Fibroblast of lung (primary cell): ENCODE measurements at regions not wholly inside any gene's neighbourhood (a gene's known extent, or its start where the extent isn't known, plus 50 kb on each side); places are given as distances from the start of the nearest gene placed in this dataset.

Experiments used
- DNase-seq, 2 donors: peaks; one replicate each; pipeline versions ENCODE4 v3.0.0 to v3.0.0-alpha.2; 2010; ENCODE audit warnings: low read depth in 2 of 2
- H2AFZ ChIP-seq: 2 replicates; pipeline ENCODE4 v1.5.1; 2012; ENCODE audit warnings: low read length, control low read depth, inconsistent platforms
- H3K27ac ChIP-seq: 2 replicates; pipeline ENCODE4 v1.5.1; 2011; ENCODE audit warnings: low read length, control low read depth; ENCODE audit not compliant: insufficient read depth
- H3K27me3 ChIP-seq: 2 replicates; pipeline ENCODE4 v1.5.1; 2011; ENCODE audit warnings: mild to moderate bottlenecking, low read length; ENCODE audit not compliant: control insufficient read depth, insufficient read depth
- H3K36me3 ChIP-seq: 2 replicates; pipeline ENCODE4 v1.5.1; 2011; ENCODE audit warnings: low read length; ENCODE audit not compliant: control insufficient read depth, insufficient read depth
- H3K4me1 ChIP-seq: 2 replicates; pipeline ENCODE4 v1.5.1; 2011; ENCODE audit warnings: low read length; ENCODE audit not compliant: control insufficient read depth, insufficient read depth; ENCODE audit errors: extremely low read depth
- H3K4me2 ChIP-seq: 2 replicates; pipeline ENCODE4 v1.5.1; 2011; ENCODE audit warnings: low read length, control low read depth; ENCODE audit not compliant: insufficient read depth; ENCODE audit errors: extremely low read depth
- H3K4me3 ChIP-seq, 4 experiments: fragments of 200-600 bp in 1 of 4; sonication (generic) in 1 of 4; replicated peaks in 1 of 4; 2 replicates each; pipeline ENCODE4 v1.5.1; 2011 to 2016; ENCODE audit warnings: low read length in 4 of 4, low read depth in 3 of 4, mild to moderate bottlenecking in 3 of 4, control low read depth in 2 of 4, inconsistent platforms in 1 of 4, mixed read lengths in 1 of 4; ENCODE audit not compliant: insufficient read depth in 1 of 4; ENCODE audit errors: control extremely low read depth in 1 of 4
- H3K79me2 ChIP-seq: 2 replicates; pipeline ENCODE4 v1.5.1; 2012; ENCODE audit warnings: mild to moderate bottlenecking, low read length, inconsistent platforms; ENCODE audit not compliant: control insufficient read depth, insufficient read depth
- H3K9ac ChIP-seq: 2 replicates; pipeline ENCODE4 v1.5.1; 2011; ENCODE audit warnings: mild to moderate bottlenecking, low read length, control low read depth; ENCODE audit not compliant: insufficient read depth
- H3K9me3 ChIP-seq: 2 replicates; pipeline ENCODE4 v1.5.1; 2012; ENCODE audit warnings: low read depth, low read length; ENCODE audit not compliant: control insufficient read depth, insufficient read depth
- H4K20me1 ChIP-seq: 2 replicates; pipeline ENCODE4 v1.5.1; 2011; ENCODE audit warnings: low read length; ENCODE audit not compliant: control insufficient read depth, insufficient read depth; ENCODE audit errors: extremely low read depth
- EZH2 ChIP-seq: IDR thresholded peaks from 2 replicates; pipeline ENCODE4 v1.5.1; 2012; ENCODE audit warnings: low read length, control low read depth, mild to moderate bottlenecking; ENCODE audit errors: missing control alignments
- TF ChIP-seq, protein P1 (sequence below), 2 donors: IDR thresholded peaks in 1 of 2; conservative IDR thresholded peaks in 1 of 2; 1 replicate in 1 of 2; 2 replicates in 1 of 2; pipeline ENCODE4 v1.5.1; 2011 to 2012; ENCODE audit warnings: low read length in 2 of 2, control low read depth in 1 of 2, inconsistent platforms in 1 of 2, low read depth in 1 of 2, mild to moderate bottlenecking in 1 of 2

DNA sequence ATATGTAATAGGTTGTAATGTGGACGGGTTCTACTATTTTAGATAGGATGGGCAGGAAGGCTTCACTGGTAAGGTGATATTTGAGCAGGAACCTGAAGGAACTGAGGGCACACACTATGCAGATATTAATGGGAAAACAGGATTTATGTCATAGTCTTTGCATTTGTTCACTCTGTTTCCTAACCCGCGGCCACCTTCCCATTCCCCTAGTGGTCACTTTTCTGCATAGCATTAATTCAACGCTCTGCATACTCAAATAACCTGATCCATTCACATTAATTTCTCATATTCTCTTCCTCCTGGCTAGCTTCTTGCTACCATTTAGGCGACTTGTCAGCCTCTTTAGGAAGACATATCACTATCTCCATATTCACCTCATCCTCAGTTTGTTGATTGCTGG is 61.5 kb downstream of the GSPT2 start:
- no peak overlapping the region for H3K4me3 ChIP-seq
- H3K36me3 ChIP-seq, result no peaks in the 10 kb centered on the region
- peaks cover 4% of the 10 kb centered on the region for H3K79me2 ChIP-seq
- TF ChIP-seq, protein P1, sequence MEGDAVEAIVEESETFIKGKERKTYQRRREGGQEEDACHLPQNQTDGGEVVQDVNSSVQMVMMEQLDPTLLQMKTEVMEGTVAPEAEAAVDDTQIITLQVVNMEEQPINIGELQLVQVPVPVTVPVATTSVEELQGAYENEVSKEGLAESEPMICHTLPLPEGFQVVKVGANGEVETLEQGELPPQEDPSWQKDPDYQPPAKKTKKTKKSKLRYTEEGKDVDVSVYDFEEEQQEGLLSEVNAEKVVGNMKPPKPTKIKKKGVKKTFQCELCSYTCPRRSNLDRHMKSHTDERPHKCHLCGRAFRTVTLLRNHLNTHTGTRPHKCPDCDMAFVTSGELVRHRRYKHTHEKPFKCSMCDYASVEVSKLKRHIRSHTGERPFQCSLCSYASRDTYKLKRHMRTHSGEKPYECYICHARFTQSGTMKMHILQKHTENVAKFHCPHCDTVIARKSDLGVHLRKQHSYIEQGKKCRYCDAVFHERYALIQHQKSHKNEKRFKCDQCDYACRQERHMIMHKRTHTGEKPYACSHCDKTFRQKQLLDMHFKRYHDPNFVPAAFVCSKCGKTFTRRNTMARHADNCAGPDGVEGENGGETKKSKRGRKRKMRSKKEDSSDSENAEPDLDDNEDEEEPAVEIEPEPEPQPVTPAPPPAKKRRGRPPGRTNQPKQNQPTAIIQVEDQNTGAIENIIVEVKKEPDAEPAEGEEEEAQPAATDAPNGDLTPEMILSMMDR (conservative IDR thresholded peaks at IDR 0.05 in 1 of 2, IDR thresholded peaks at IDR 0.05 in 1 of 2; ENCODE audit: low read depth in 1 of 2, low read length in 2 of 2), result peak in 1 of 2 donors; percentile 4
- TF ChIP-seq EZH2, result no peak
- H4K20me1 ChIP-seq, result no peaks in the 10 kb centered on the region
- no peaks in the 10 kb centered on the region for H3K4me1 ChIP-seq
- H2AFZ ChIP-seq, result no peak overlapping the region
- H3K27me3 ChIP-seq, result no peaks in the 10 kb centered on the region
- no peak overlapping the region for H3K9ac ChIP-seq
- no peak overlapping the region for H3K27ac ChIP-seq
- no peak overlapping the region for H3K4me2 ChIP-seq
- no peak for DNase-seq
- H3K9me3 ChIP-seq, result no peaks in the 10 kb centered on the region

DNA sequence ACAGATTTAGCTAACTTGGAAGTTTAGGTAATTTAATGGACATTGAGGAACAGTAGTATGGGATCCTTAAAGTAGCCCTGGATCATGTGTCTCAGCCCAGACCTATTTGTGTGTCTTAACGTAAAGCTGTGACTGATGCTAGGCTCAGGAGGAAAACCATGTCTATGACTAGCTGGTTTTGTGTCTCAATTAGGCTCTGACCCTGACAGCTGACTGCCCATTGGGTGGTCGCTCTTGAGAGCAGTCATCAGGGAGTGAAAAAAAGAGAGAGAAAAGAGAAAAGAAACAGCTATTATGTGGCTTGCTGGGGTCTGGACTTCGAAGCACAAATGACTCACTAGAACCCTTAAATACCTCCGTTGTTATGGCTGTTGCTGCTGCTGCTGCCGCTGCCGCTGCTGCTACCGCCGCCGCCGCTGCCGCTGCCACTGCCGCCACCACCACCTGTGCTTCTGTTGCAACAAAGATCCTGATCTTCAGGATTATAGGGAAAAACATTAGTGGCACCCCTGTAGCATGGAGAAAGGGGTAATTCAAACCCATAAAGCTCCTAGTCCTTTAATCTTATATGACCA is 70.7 kb downstream of the GSPT2 start:
- TF ChIP-seq EZH2, result no peak
- TF ChIP-seq, protein P1 (conservative IDR thresholded peaks at IDR 0.05 in 1 of 2, IDR thresholded peaks at IDR 0.05 in 1 of 2; ENCODE audit: low read depth in 1 of 2, low read length in 2 of 2), result no peak
- H3K4me3 ChIP-seq, result no peak overlapping the region
- no peaks in the 10 kb centered on the region for H3K27me3 ChIP-seq
- no peaks in the 10 kb centered on the region for H3K4me1 ChIP-seq
- no peaks in the 10 kb centered on the region for H3K9me3 ChIP-seq
- no peaks in the 10 kb centered on the region for H3K79me2 ChIP-seq
- H4K20me1 ChIP-seq, result no peaks in the 10 kb centered on the region
- peak in 1 of 2 donors; percentile 14 for DNase-seq
- no peak overlapping the region for H3K4me2 ChIP-seq
- H3K36me3 ChIP-seq, result no peaks in the 10 kb centered on the region
- H2AFZ ChIP-seq, result no peak overlapping the region
- H3K27ac ChIP-seq, result no peak overlapping the region
- H3K9ac ChIP-seq, result no peak overlapping the region

DNA sequence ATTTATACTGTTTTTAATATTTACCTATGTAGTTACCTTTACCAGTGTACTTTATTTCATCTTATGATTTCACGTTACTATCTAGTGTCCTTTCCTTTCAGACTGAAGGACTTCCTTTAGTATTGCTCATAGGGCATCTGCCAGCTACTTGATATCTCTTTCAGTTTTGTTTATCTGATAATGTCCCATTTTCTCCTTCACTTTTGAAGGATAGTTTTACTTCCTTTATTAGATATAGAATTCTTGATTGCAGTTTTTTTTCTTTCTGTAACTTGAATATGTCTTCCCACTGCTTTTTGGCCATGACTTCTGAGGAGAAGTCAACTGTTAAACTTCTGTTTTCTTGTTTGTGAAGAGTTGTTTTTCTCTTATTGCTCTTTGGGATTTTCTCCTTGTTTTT is 69.4 kb upstream of the MAGED1 start:
- H2AFZ ChIP-seq, result no peak overlapping the region
- H3K4me2 ChIP-seq, result no peak overlapping the region
- no peaks in the 10 kb centered on the region for H3K9me3 ChIP-seq
- no peak overlapping the region for H3K27ac ChIP-seq
- no peak for DNase-seq
- no peaks in the 10 kb centered on the region for H3K79me2 ChIP-seq
- H4K20me1 ChIP-seq, result no peaks in the 10 kb centered on the region
- no peaks in the 10 kb centered on the region for H3K27me3 ChIP-seq
- no peak overlapping the region for H3K4me3 ChIP-seq
- no peaks in the 10 kb centered on the region for H3K4me1 ChIP-seq
- TF ChIP-seq, protein P1 (conservative IDR thresholded peaks at IDR 0.05 in 1 of 2, IDR thresholded peaks at IDR 0.05 in 1 of 2; ENCODE audit: low read depth in 1 of 2, low read length in 2 of 2), result no peak
- TF ChIP-seq EZH2, result no peak
- no peak overlapping the region for H3K9ac ChIP-seq
- H3K36me3 ChIP-seq, result no peaks in the 10 kb centered on the region
